WTC11 (cell line): ENCODE measurements at regions not wholly inside any gene's neighbourhood (a gene's known extent, or its start where the extent isn't known, plus 50 kb on each side); places are given as distances from the start of the nearest gene placed in this dataset.
A peak's percentile ranks its signal among the peaks of the same experiment; 100 is the strongest.

Source experiments
- ATAC-seq: fragments of 200-7000 bp; cut with Tn5 transposase; 2 replicates; pipeline ENCODE4 v1.10.0; 2021; ENCODE audit warnings: mild to moderate bottlenecking, moderate library complexity
- CTCF ChIA-PET: fragments of 300-600 bp; sonication (Branson Sonifier 250); formaldehyde crosslinking; loops from one replicate; lab custom pipeline; 2021; ENCODE audit warnings: antibody characterized with exemption; lab: Charles Lee
- POLR2A ChIA-PET: fragments of 350-600 bp; sonication (Branson Sonifier 250); formaldehyde crosslinking; loops from one replicate; lab custom pipeline; 2021; ENCODE audit warnings: antibody characterized with exemption; lab: Charles Lee
- DNase-seq: peaks from one replicate; pipeline ENCODE4 v3.0.0; 2021; ENCODE audit warnings: low spot score
- H3K27ac Mint-ChIP-seq: 2 replicates; pipeline ENCODE4 v1.8.0; 2021; ENCODE audit warnings: mixed read lengths
- H3K27me3 Mint-ChIP-seq: 2 replicates; pipeline ENCODE4 v1.8.0; 2021; ENCODE audit warnings: low read depth, mild to moderate bottlenecking, moderate library complexity, mixed read lengths
- H3K36me3 Mint-ChIP-seq: 2 replicates; pipeline ENCODE4 v1.8.0; 2021; ENCODE audit warnings: mixed read lengths
- H3K4me1 Mint-ChIP-seq: 2 replicates; pipeline ENCODE4 v1.8.0; 2022; ENCODE audit warnings: mixed read lengths
- H3K4me3 Mint-ChIP-seq: 2 replicates; pipeline ENCODE4 v1.8.0; 2021; ENCODE audit warnings: mild to moderate bottlenecking, moderate library complexity, mixed read lengths
- H3K9me3 Mint-ChIP-seq: 2 replicates; pipeline ENCODE4 v1.8.0; 2021; ENCODE audit warnings: mixed read lengths
- FOXP4 ChIP-seq: sonication (generic); formaldehyde crosslinking; IDR thresholded peaks from 2 replicates; pipeline ENCODE4 v1.8.0; 2022; ENCODE audit warnings: mild to moderate bottlenecking, missing genetic modification reagents
- GABPB1 ChIP-seq: sonication (generic); formaldehyde crosslinking; IDR thresholded peaks from 2 replicates; pipeline ENCODE4 v1.8.1; 2023; ENCODE audit warnings: mild to moderate bottlenecking, missing genetic modification reagents
- HMGA2 ChIP-seq: fragments of 250-450 bp; sonication (Bioruptor Pico); IDR thresholded peaks from 2 replicates; pipeline ENCODE4 v1.4.0; 2021; ENCODE audit warnings: mild to moderate bottlenecking, moderate library complexity
- IRF1 ChIP-seq: sonication (generic); formaldehyde crosslinking; IDR thresholded peaks from 2 replicates; pipeline ENCODE4 v1.8.0; 2023; ENCODE audit warnings: missing genetic modification reagents
- MYBL2 ChIP-seq: sonication (generic); formaldehyde crosslinking; IDR thresholded peaks from 2 replicates; pipeline ENCODE4 v1.8.1; 2023; ENCODE audit warnings: mild to moderate bottlenecking, moderate library complexity, missing genetic modification reagents
- NFYB ChIP-seq: sonication (generic); formaldehyde crosslinking; conservative IDR thresholded peaks from 2 replicates; pipeline ENCODE4 v1.8.0; 2022; ENCODE audit warnings: low read depth, missing genetic modification reagents
- OVOL2 ChIP-seq: fragments of 250-450 bp; sonication (Bioruptor Pico); IDR thresholded peaks from 2 replicates; pipeline ENCODE4 v1.9.0; 2021; ENCODE audit warnings: mild to moderate bottlenecking, borderline replicate concordance
- PRRX2 ChIP-seq: fragments of 250-450 bp; sonication (Bioruptor Pico); IDR thresholded peaks from 2 replicates; pipeline ENCODE4 v1.8.0; 2021; ENCODE audit warnings: mild to moderate bottlenecking
- SOX15 ChIP-seq: fragments of 250-450 bp; sonication (Bioruptor Pico); IDR thresholded peaks from 2 replicates; pipeline ENCODE4 v1.9.0; 2021; ENCODE audit warnings: mild to moderate bottlenecking
- TP53 ChIP-seq: sonication (generic); formaldehyde crosslinking; IDR thresholded peaks from 2 replicates; pipeline ENCODE4 v1.8.1; 2023; ENCODE audit warnings: mild to moderate bottlenecking, missing genetic modification reagents
- ZNF219 ChIP-seq: sonication (generic); formaldehyde crosslinking; IDR thresholded peaks from 2 replicates; pipeline ENCODE4 v1.8.0; 2023; ENCODE audit warnings: missing genetic modification reagents, mild to moderate bottlenecking, borderline replicate concordance
- ZNF263 ChIP-seq: sonication (generic); formaldehyde crosslinking; IDR thresholded peaks from 2 replicates; pipeline ENCODE4 v1.8.1; 2022; ENCODE audit warnings: low read depth, mild to moderate bottlenecking, moderate library complexity, missing genetic modification reagents
- ZNF281 ChIP-seq: sonication (generic); formaldehyde crosslinking; IDR thresholded peaks from 2 replicates; pipeline ENCODE4 v1.8.0; 2023; ENCODE audit warnings: mild to moderate bottlenecking, missing genetic modification reagents
- ZNF317 ChIP-seq: sonication (generic); formaldehyde crosslinking; IDR thresholded peaks from 2 replicates; pipeline ENCODE4 v1.8.1; 2023; ENCODE audit warnings: low read depth, mild to moderate bottlenecking, moderate library complexity, missing genetic modification reagents, borderline replicate concordance
- ZNF396 ChIP-seq: fragments of 250-450 bp; sonication (Bioruptor Pico); IDR thresholded peaks from 2 replicates; pipeline ENCODE4 v1.8.0; 2021; ENCODE audit warnings: mild to moderate bottlenecking, moderate library complexity, borderline replicate concordance
- ZNF416 ChIP-seq: fragments of 250-450 bp; sonication (Bioruptor Pico); IDR thresholded peaks from 2 replicates; pipeline ENCODE4 v1.9.0; 2021; ENCODE audit warnings: mild to moderate bottlenecking, inconsistent platforms
- ZNF512 ChIP-seq: sonication (generic); formaldehyde crosslinking; IDR thresholded peaks from 2 replicates; pipeline ENCODE4 v1.8.1; 2022; ENCODE audit warnings: missing genetic modification reagents, borderline replicate concordance
- TF ChIP-seq, protein P1 (sequence below): sonication (generic); formaldehyde crosslinking; IDR thresholded peaks from 2 replicates; pipeline ENCODE4 v1.8.0; 2022; ENCODE audit warnings: missing genetic modification reagents
- TF ChIP-seq, protein P2 (sequence below): fragments of 250-450 bp; sonication (Bioruptor Pico); IDR thresholded peaks from 2 replicates; pipeline ENCODE4 v1.8.0; 2021; ENCODE audit warnings: mild to moderate bottlenecking

GRCh38 chr3:181609030-181609767, 102.5 kb upstream of the SOX2 start:
- ATAC-seq, result peak; percentile 33
- TF ChIP-seq, protein P1, sequence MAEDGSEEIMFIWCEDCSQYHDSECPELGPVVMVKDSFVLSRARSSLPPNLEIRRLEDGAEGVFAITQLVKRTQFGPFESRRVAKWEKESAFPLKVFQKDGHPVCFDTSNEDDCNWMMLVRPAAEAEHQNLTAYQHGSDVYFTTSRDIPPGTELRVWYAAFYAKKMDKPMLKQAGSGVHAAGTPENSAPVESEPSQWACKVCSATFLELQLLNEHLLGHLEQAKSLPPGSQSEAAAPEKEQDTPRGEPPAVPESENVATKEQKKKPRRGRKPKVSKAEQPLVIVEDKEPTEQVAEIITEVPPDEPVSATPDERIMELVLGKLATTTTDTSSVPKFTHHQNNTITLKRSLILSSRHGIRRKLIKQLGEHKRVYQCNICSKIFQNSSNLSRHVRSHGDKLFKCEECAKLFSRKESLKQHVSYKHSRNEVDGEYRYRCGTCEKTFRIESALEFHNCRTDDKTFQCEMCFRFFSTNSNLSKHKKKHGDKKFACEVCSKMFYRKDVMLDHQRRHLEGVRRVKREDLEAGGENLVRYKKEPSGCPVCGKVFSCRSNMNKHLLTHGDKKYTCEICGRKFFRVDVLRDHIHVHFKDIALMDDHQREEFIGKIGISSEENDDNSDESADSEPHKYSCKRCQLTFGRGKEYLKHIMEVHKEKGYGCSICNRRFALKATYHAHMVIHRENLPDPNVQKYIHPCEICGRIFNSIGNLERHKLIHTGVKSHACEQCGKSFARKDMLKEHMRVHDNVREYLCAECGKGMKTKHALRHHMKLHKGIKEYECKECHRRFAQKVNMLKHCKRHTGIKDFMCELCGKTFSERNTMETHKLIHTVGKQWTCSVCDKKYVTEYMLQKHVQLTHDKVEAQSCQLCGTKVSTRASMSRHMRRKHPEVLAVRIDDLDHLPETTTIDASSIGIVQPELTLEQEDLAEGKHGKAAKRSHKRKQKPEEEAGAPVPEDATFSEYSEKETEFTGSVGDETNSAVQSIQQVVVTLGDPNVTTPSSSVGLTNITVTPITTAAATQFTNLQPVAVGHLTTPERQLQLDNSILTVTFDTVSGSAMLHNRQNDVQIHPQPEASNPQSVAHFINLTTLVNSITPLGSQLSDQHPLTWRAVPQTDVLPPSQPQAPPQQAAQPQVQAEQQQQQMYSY (CRISPR knock-in tag), result peak; percentile 93
- TF ChIP-seq ZNF416 (CRISPR knock-in tag), result no peak
- Mint-ChIP-seq H3K4me1 (peaks cover 33% of the 10 kb centered on the region), H3K9me3 (no peaks in the 10 kb centered on the region), H3K4me3 (no peak overlapping the region), H3K27ac (0 out of 2 replicates have a peak overlapping the region, but pooled peaks have one; percentile 47), H3K36me3 (no peaks in the 10 kb centered on the region), H3K27me3 (no peaks in the 10 kb centered on the region)
- POLR2A ChIA-PET, result no interaction called here
- DNase-seq, result no peak
- CTCF ChIA-PET, result no interaction called here

DNA sequence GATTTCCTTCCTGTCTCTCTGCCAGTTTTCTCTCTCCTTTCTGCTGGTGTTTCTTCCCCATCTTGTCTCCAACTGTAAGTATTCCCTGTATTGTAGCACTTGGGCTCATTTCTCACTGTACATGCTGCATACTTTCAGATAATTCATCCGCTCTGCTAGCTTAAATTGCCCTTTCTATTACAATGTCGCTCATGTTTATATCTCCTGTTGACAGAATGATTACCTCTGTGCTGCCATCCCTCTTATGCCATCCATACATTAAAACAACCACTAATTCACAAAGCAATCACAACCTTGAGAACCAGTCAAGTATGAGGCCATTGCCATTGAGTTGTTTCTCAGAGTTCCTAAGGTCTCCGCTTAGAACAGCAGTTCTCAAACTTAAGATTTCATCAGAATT, 107.5 kb upstream of the SOX2 start:
- DNase-seq, result no peak
- Mint-ChIP-seq H3K9me3 (peaks cover 6% of the 10 kb centered on the region; the same call in 1 of the 2 replicates), H3K27ac (no peak overlapping the region), H3K27me3 (no peaks in the 10 kb centered on the region), H3K36me3 (no peaks in the 10 kb centered on the region), H3K4me1 (peaks cover 6% of the 10 kb centered on the region), H3K4me3 (no peak overlapping the region)
- ChIA-PET CTCF (no interaction called here), POLR2A (no interaction called here)
- no peak for TF ChIP-seq FOXP4
- no peak for TF ChIP-seq ZNF317 (CRISPR knock-in tag)
- no peak for TF ChIP-seq MYBL2 (CRISPR knock-in tag)
- TF ChIP-seq ZNF219, result no peak
- no peak for TF ChIP-seq HMGA2 (CRISPR knock-in tag)
- no peak for TF ChIP-seq OVOL2 (CRISPR knock-in tag)
- TF ChIP-seq ZNF512 (CRISPR knock-in tag), result no peak
- no peak for TF ChIP-seq GABPB1
- no peak for TF ChIP-seq PRRX2 (CRISPR knock-in tag)
- no peak for TF ChIP-seq ZNF281 (CRISPR knock-in tag)
- no peak for TF ChIP-seq TP53
- TF ChIP-seq NFYB (CRISPR knock-in tag), result no peak
- no peak for TF ChIP-seq SOX15 (CRISPR knock-in tag)
- TF ChIP-seq ZNF396 (CRISPR knock-in tag), result no peak
- TF ChIP-seq IRF1 (CRISPR knock-in tag), result no peak
- TF ChIP-seq ZNF263 (CRISPR knock-in tag), result no peak
- TF ChIP-seq, protein P2, sequence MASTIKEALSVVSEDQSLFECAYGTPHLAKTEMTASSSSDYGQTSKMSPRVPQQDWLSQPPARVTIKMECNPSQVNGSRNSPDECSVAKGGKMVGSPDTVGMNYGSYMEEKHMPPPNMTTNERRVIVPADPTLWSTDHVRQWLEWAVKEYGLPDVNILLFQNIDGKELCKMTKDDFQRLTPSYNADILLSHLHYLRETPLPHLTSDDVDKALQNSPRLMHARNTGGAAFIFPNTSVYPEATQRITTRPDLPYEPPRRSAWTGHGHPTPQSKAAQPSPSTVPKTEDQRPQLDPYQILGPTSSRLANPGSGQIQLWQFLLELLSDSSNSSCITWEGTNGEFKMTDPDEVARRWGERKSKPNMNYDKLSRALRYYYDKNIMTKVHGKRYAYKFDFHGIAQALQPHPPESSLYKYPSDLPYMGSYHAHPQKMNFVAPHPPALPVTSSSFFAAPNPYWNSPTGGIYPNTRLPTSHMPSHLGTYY (CRISPR knock-in tag), result no peak
- TF ChIP-seq ZNF416 (CRISPR knock-in tag), result no peak
- no peak for ATAC-seq
